Panc1 (cell line): ENCODE measurements at regions not wholly inside any gene's neighbourhood (a gene's known extent, or its start where the extent isn't known, plus 50 kb on each side); places are given as distances from the start of the nearest gene placed in this dataset.

Experiments
- TCF7L2 ChIP-seq: IDR thresholded peaks from 2 replicates; pipeline ENCODE4 v1.6.1; 2011; ENCODE audit warnings: mild to moderate bottlenecking, low read depth, low read length, inconsistent platforms
- TF ChIP-seq, protein P1 (sequence below): fragments of 450-650 bp; IDR thresholded peaks from 2 replicates; pipeline ENCODE4 v1.5.1; 2017; ENCODE audit warnings: mild to moderate bottlenecking
- TF ChIP-seq, protein P2 (sequence below), 2 experiments: IDR thresholded peaks; 2 replicates each; pipeline ENCODE4 v1.6.1; 2011 to 2012; ENCODE audit warnings: low read depth in 2 of 2, control low read depth in 1 of 2, low read length in 1 of 2, mild to moderate bottlenecking in 1 of 2, moderate library complexity in 1 of 2; ENCODE audit not compliant: insufficient read depth in 1 of 2

DNA sequence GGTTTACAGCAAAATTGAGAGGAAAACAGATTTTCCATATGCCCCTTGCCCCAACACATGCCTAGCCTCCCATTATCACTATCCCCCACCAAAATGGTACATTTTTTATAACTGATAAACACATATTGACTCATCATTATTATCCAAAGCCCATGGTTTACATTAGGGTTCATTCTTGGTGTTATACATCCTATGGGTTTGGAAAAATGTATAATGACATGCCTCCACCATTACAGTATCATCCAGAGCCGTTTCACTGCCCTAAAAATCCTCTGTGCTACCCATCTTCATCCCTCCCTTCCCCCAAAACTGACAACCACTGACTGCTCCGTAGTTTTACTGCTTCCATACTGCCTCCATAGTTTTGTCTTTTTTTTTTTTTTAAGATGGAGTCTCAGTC is 111.1 kb downstream of the ACTL7B start:
- TF ChIP-seq, protein P1, sequence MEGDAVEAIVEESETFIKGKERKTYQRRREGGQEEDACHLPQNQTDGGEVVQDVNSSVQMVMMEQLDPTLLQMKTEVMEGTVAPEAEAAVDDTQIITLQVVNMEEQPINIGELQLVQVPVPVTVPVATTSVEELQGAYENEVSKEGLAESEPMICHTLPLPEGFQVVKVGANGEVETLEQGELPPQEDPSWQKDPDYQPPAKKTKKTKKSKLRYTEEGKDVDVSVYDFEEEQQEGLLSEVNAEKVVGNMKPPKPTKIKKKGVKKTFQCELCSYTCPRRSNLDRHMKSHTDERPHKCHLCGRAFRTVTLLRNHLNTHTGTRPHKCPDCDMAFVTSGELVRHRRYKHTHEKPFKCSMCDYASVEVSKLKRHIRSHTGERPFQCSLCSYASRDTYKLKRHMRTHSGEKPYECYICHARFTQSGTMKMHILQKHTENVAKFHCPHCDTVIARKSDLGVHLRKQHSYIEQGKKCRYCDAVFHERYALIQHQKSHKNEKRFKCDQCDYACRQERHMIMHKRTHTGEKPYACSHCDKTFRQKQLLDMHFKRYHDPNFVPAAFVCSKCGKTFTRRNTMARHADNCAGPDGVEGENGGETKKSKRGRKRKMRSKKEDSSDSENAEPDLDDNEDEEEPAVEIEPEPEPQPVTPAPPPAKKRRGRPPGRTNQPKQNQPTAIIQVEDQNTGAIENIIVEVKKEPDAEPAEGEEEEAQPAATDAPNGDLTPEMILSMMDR = no peak
- no peak for TF ChIP-seq TCF7L2
- TF ChIP-seq, protein P2, sequence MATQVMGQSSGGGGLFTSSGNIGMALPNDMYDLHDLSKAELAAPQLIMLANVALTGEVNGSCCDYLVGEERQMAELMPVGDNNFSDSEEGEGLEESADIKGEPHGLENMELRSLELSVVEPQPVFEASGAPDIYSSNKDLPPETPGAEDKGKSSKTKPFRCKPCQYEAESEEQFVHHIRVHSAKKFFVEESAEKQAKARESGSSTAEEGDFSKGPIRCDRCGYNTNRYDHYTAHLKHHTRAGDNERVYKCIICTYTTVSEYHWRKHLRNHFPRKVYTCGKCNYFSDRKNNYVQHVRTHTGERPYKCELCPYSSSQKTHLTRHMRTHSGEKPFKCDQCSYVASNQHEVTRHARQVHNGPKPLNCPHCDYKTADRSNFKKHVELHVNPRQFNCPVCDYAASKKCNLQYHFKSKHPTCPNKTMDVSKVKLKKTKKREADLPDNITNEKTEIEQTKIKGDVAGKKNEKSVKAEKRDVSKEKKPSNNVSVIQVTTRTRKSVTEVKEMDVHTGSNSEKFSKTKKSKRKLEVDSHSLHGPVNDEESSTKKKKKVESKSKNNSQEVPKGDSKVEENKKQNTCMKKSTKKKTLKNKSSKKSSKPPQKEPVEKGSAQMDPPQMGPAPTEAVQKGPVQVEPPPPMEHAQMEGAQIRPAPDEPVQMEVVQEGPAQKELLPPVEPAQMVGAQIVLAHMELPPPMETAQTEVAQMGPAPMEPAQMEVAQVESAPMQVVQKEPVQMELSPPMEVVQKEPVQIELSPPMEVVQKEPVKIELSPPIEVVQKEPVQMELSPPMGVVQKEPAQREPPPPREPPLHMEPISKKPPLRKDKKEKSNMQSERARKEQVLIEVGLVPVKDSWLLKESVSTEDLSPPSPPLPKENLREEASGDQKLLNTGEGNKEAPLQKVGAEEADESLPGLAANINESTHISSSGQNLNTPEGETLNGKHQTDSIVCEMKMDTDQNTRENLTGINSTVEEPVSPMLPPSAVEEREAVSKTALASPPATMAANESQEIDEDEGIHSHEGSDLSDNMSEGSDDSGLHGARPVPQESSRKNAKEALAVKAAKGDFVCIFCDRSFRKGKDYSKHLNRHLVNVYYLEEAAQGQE (IDR thresholded peaks at IDR 0.05; ENCODE audit: insufficient read depth in 1 of 2, low read depth in 2 of 2, low read length in 1 of 2) = no peak
